ENCODE measurements at regions not wholly inside any gene's neighbourhood (a gene's known extent, or its start where the extent isn't known, plus 50 kb on each side); places are given as distances from the start of the nearest gene placed in this dataset.

GRCh38 chr6:80637312-80637711 is 530.8 kb downstream of the BCKDHB start (continued):
- TF ChIP-seq RAD21 (IDR thresholded peaks at IDR 0.05) (no peak), FOXA2 (IDR thresholded peaks at IDR 0.05) (no peak), YY1 (IDR thresholded peaks at IDR 0.05) (no peak)

GRCh38 chr6:80636689-80637088 is 530.2 kb downstream of the BCKDHB start:
- H3K9me3 ChIP-seq (ENCODE audit: control insufficient read depth in 4 of 4, low read length in 3 of 4): no peaks in the 10 kb centered on the region
- no peaks in the 10 kb centered on the region for H3K4me1 ChIP-seq (ENCODE audit: control insufficient read depth in 4 of 4, insufficient read depth in 4 of 4, low read length in 3 of 4)
- WGBS: 97% methylated on average over 1 of the region's 1 CpG
- H3K9ac ChIP-seq (ENCODE audit: low read depth in 1 of 2, low read length in 2 of 2): no peak overlapping the region
- no peaks in the 10 kb centered on the region for H3K36me3 ChIP-seq (ENCODE audit: control insufficient read depth in 4 of 4, insufficient read depth in 3 of 4, low read depth in 1 of 4, low read length in 3 of 4)
- no peak overlapping the region for H3K27ac ChIP-seq (ENCODE audit: low read depth in 1 of 2, low read length in 2 of 2)
- TF ChIP-seq FOXA1 (IDR thresholded peaks at IDR 0.05) (no peak), EGR1 (IDR thresholded peaks at IDR 0.05; ENCODE audit: low read depth in 2 of 2) (no peak), HNF4G (IDR thresholded peaks at IDR 0.05) (no peak), FOXA2 (IDR thresholded peaks at IDR 0.05) (no peak), TAF1 (conservative IDR thresholded peaks at IDR 0.05) (no peak), RAD21 (IDR thresholded peaks at IDR 0.05) (no peak), SP1 (IDR thresholded peaks at IDR 0.05) (no peak), NR2F2 (IDR thresholded peaks at IDR 0.05) (no peak), GABPA (IDR thresholded peaks at IDR 0.05 in 1 of 2, conservative IDR thresholded peaks at IDR 0.05 in 1 of 2) (no peak), RXRA (IDR thresholded peaks at IDR 0.05) (no peak), YY1 (IDR thresholded peaks at IDR 0.05) (no peak), REST (IDR thresholded peaks at IDR 0.05) (no peak), ZBTB33 (IDR thresholded peaks at IDR 0.05) (no peak), HNF4A (conservative IDR thresholded peaks at IDR 0.05) (no peak)
- no peaks in the 10 kb centered on the region for H3K27me3 ChIP-seq (ENCODE audit: control insufficient read depth in 4 of 4, insufficient read depth in 4 of 4, low read length in 3 of 4)
- DNase-seq (ENCODE audit: low spot score): no peak
- no peak overlapping the region for H3K4me3 ChIP-seq (ENCODE audit: low read depth in 1 of 3, low read length in 3 of 3)

GRCh38 chr6:80633412-80633811 is 526.9 kb downstream of the BCKDHB start:
- no peaks in the 10 kb centered on the region for H3K36me3 ChIP-seq (ENCODE audit: control insufficient read depth in 4 of 4, insufficient read depth in 3 of 4, low read depth in 1 of 4, low read length in 3 of 4)
- no peak for DNase-seq (ENCODE audit: low spot score)
- 60% methylated on average over 2 of the region's 2 CpGs for WGBS
- H3K4me3 ChIP-seq (ENCODE audit: low read depth in 1 of 3, low read length in 3 of 3): no peak overlapping the region
- H3K27me3 ChIP-seq (ENCODE audit: control insufficient read depth in 4 of 4, insufficient read depth in 4 of 4, low read length in 3 of 4): no peaks in the 10 kb centered on the region
- H3K9ac ChIP-seq (ENCODE audit: low read depth in 1 of 2, low read length in 2 of 2): no peak overlapping the region
- H3K27ac ChIP-seq (ENCODE audit: low read depth in 1 of 2, low read length in 2 of 2): no peak overlapping the region
- no peaks in the 10 kb centered on the region for H3K4me1 ChIP-seq (ENCODE audit: control insufficient read depth in 4 of 4, insufficient read depth in 4 of 4, low read length in 3 of 4)
- H3K9me3 ChIP-seq (ENCODE audit: control insufficient read depth in 4 of 4, low read length in 3 of 4): peaks cover 0 to 7% (median 1%) of the 10 kb centered on the region in 4 donors
- TF ChIP-seq CTCF (IDR thresholded peaks at IDR 0.05; ENCODE audit: low read depth, low read length, missing input control) (no peak), HNF4G (IDR thresholded peaks at IDR 0.05) (no peak), JUND (IDR thresholded peaks at IDR 0.05) (no peak)
